Hepatocyte (in vitro differentiated cells): ENCODE measurements at regions not wholly inside any gene's neighbourhood (a gene's known extent, or its start where the extent isn't known, plus 50 kb on each side); places are given as distances from the start of the nearest gene placed in this dataset.

ENCODE experiments used
- DNase-seq: peaks from one replicate; pipeline ENCODE4 v3.0.0-alpha.2; 2016; ENCODE audit warnings: low spot score
- H2AFZ ChIP-seq: fragments of 200-600 bp; sonication (generic); 2 replicates; pipeline ENCODE4 v1.6.0; 2016; ENCODE audit warnings: antibody characterized with exemption, mild to moderate bottlenecking
- H3K27ac ChIP-seq: fragments of 200-600 bp; sonication (generic); 2 replicates; pipeline ENCODE4 v1.5.1; 2016; ENCODE audit warnings: mild to moderate bottlenecking
- H3K27me3 ChIP-seq: fragments of 200-600 bp; sonication (generic); 2 replicates; pipeline ENCODE4 v1.6.1; 2016
- H3K36me3 ChIP-seq: fragments of 200-600 bp; sonication (generic); replicated peaks from 2 replicates; pipeline ENCODE4 v1.5.1; 2016; ENCODE audit warnings: low read depth; ENCODE audit not compliant: insufficient read depth
- H3K4me1 ChIP-seq: fragments of 200-600 bp; sonication (generic); 2 replicates; pipeline ENCODE4 v1.5.1; 2016; ENCODE audit warnings: mild to moderate bottlenecking, moderate library complexity; ENCODE audit not compliant: insufficient read depth
- H3K4me2 ChIP-seq: fragments of 200-600 bp; sonication (generic); 2 replicates; pipeline ENCODE4 v1.6.0; 2016
- H3K4me3 ChIP-seq: fragments of 200-600 bp; sonication (generic); 2 replicates; pipeline ENCODE4 v1.5.1; 2016; ENCODE audit warnings: mild to moderate bottlenecking
- H3K79me2 ChIP-seq: fragments of 200-600 bp; sonication (generic); 2 replicates; pipeline ENCODE4 v1.6.0; 2017; ENCODE audit warnings: mild to moderate bottlenecking
- H3K9me2 ChIP-seq: fragments of 200-600 bp; sonication (generic); replicated peaks from 2 replicates; pipeline ENCODE4 v1.6.0; 2017; ENCODE audit warnings: mild to moderate bottlenecking; ENCODE audit not compliant: insufficient read depth
- H3K9me3 ChIP-seq: fragments of 200-600 bp; sonication (generic); 2 replicates; pipeline ENCODE4 v1.5.1; 2016; ENCODE audit warnings: low read depth, mild to moderate bottlenecking
- H4K20me1 ChIP-seq: fragments of 200-600 bp; sonication (generic); 2 replicates; pipeline ENCODE4 v1.6.0; 2016; ENCODE audit warnings: mild to moderate bottlenecking; ENCODE audit not compliant: insufficient read depth, poor library complexity, severe bottlenecking
- CTCF ChIP-seq: fragments of 200-600 bp; sonication (generic); IDR thresholded peaks from 2 replicates; pipeline ENCODE4 v1.5.1; 2016; ENCODE audit warnings: antibody characterized with exemption, mild to moderate bottlenecking; ENCODE audit not compliant: poor library complexity
- EZH2 ChIP-seq: fragments of 200-600 bp; sonication (generic); IDR thresholded peaks from 2 replicates; pipeline ENCODE4 v1.6.1; 2016; ENCODE audit warnings: antibody characterized with exemption, mild to moderate bottlenecking, borderline replicate concordance
- EZH2phosphoT487 ChIP-seq: fragments of 200-600 bp; sonication (generic); IDR thresholded peaks from one replicate; pipeline ENCODE4 v1.6.1; 2018; ENCODE audit warnings: antibody characterized with exemption, mild to moderate bottlenecking, low read depth, moderate library complexity; ENCODE audit not compliant: unreplicated experiment, severe bottlenecking
- WGBS: methylation state at CpG from one replicate; pipeline ENCODE4 v1.1.6; 2016; ENCODE audit warnings: low lambda C conversion rate; ENCODE audit errors: missing lambda C conversion rate; 5-methylcytosine and 5-hydroxymethylcytosine counted together

GRCh38 chr2:7952046-7952745 lies 729.7 kb upstream of the ID2 start:
- Histone ChIP-seq H3K4me3 (no peak overlapping the region), H3K9me3 (no peaks in the 10 kb centered on the region), H4K20me1 (no peaks in the 10 kb centered on the region), H2AFZ (no peak overlapping the region), H3K79me2 (no peaks in the 10 kb centered on the region), H3K4me1 (peaks cover 13% of the 10 kb centered on the region), H3K36me3 (no peaks in the 10 kb centered on the region), H3K9me2 (no peaks in the 10 kb centered on the region), H3K4me2 (no peak overlapping the region), H3K27me3 (no peaks in the 10 kb centered on the region), H3K27ac (no peak overlapping the region)
- 73% methylated on average over 15 of the region's 15 CpGs for WGBS
- DNase-seq, result no peak
- TF ChIP-seq EZH2 (no peak), EZH2phosphoT487 (no peak), CTCF (no peak)

GRCh38 chr2:7953195-7953594 lies 728.7 kb upstream of the ID2 start:
- 78% methylated on average over 6 of the region's 6 CpGs for WGBS
- H3K27me3 ChIP-seq, result no peaks in the 10 kb centered on the region
- no peaks in the 10 kb centered on the region for H4K20me1 ChIP-seq
- H3K79me2 ChIP-seq, result no peaks in the 10 kb centered on the region
- H3K4me3 ChIP-seq, result no peak overlapping the region
- no peaks in the 10 kb centered on the region for H3K36me3 ChIP-seq
- DNase-seq, result no peak
- H3K4me2 ChIP-seq, result no peak overlapping the region
- peaks cover 13% of the 10 kb centered on the region for H3K4me1 ChIP-seq
- no peaks in the 10 kb centered on the region for H3K9me2 ChIP-seq
- TF ChIP-seq CTCF, result no peak
- no peak for TF ChIP-seq EZH2
- no peak for TF ChIP-seq EZH2phosphoT487
- no peaks in the 10 kb centered on the region for H3K9me3 ChIP-seq
- H3K27ac ChIP-seq, result no peak overlapping the region
- no peak overlapping the region for H2AFZ ChIP-seq

- H3K36me3 ChIP-seq, result no peaks in the 10 kb centered on the region
- H3K4me3 ChIP-seq, result no peak overlapping the region
- H3K27me3 ChIP-seq, result no peaks in the 10 kb centered on the region
- no peaks in the 10 kb centered on the region for H3K9me3 ChIP-seq
- TF ChIP-seq EZH2phosphoT487 (no peak), CTCF (no peak), EZH2 (no peak)
- no peak overlapping the region for H3K4me2 ChIP-seq
- peaks cover 13% of the 10 kb centered on the region for H3K4me1 ChIP-seq
- 66% methylated on average over 4 of the region's 4 CpGs for WGBS
- no peaks in the 10 kb centered on the region for H3K79me2 ChIP-seq
- no peak overlapping the region for H2AFZ ChIP-seq
- H3K9me2 ChIP-seq, result no peaks in the 10 kb centered on the region
- no peak for DNase-seq
- H4K20me1 ChIP-seq, result no peaks in the 10 kb centered on the region
- no peak overlapping the region for H3K27ac ChIP-seq
These were observed 727.6 kb upstream of the ID2 start for GRCh38 chr2:7954234-7954633.
